ENCODE measurements at regions not wholly inside any gene's neighbourhood (a gene's known extent, or its start where the extent isn't known, plus 50 kb on each side); places are given as distances from the start of the nearest gene placed in this dataset.

- no peak for DNase-seq
These were observed 154.9 kb upstream of the NCKAP5 start for GRCh38 chr2:133723133-133723532.

- DNase-seq = no peak
These were observed 158.7 kb upstream of the NCKAP5 start for GRCh38 chr2:133726973-133727372.

GRCh38 chr2:133732059-133732458, 163.8 kb upstream of the NCKAP5 start:
- no peak for DNase-seq

- DNase-seq = no peak
These were observed 165.0 kb upstream of the NCKAP5 start for GRCh38 chr2:133732982-133733900.

GRCh38 chr2:133733901-133734255, 165.6 kb upstream of the NCKAP5 start:
- no peak for DNase-seq

GRCh38 chr2:133734716-133735495, 166.6 kb upstream of the NCKAP5 start:
- DNase-seq = no peak

- DNase-seq = no peak
These were observed 168.4 kb upstream of the NCKAP5 start for GRCh38 chr2:133736674-133737073.

GRCh38 chr2:133737242-133737993, 169.2 kb upstream of the NCKAP5 start:
- no peak for DNase-seq

- no peak for DNase-seq
These were observed 170.8 kb upstream of the NCKAP5 start for GRCh38 chr2:133739039-133739438.

GRCh38 chr2:133740500-133740899, 172.2 kb upstream of the NCKAP5 start:
- DNase-seq = no peak

GRCh38 chr2:133748007-133748700, 179.9 kb upstream of the NCKAP5 start:
- no peak for DNase-seq

GRCh38 chr2:133753665-133754064, 185.4 kb upstream of the NCKAP5 start:
- DNase-seq = no peak

GRCh38 chr2:133755480-133756300, 187.4 kb upstream of the NCKAP5 start:
- DNase-seq = no peak

GRCh38 chr2:133756833-133757232, 188.6 kb upstream of the NCKAP5 start:
- DNase-seq = no peak

- no peak for DNase-seq
These were observed 192.1 kb upstream of the NCKAP5 start for GRCh38 chr2:133760376-133760775.

- DNase-seq = no peak
These were observed 197.4 kb upstream of the NCKAP5 start for GRCh38 chr2:133765658-133766057.

GRCh38 chr2:133766164-133766832, 198.0 kb upstream of the NCKAP5 start:
- DNase-seq = no peak

GRCh38 chr2:133768256-133768655, 200.0 kb upstream of the NCKAP5 start:
- no peak for DNase-seq

GRCh38 chr2:133768658-133769435, 200.6 kb upstream of the NCKAP5 start:
- DNase-seq = no peak

Data from NCI-H1436 (cell line).